ENCODE measurements at regions not wholly inside any gene's neighbourhood (a gene's known extent, or its start where the extent isn't known, plus 50 kb on each side); places are given as distances from the start of the nearest gene placed in this dataset.
A peak's percentile ranks its signal among the peaks of the same experiment; 100 is the strongest.
"Not testable (repeated sequence)": the region's sequence is repeated elsewhere in the genome, so short reads cannot be mapped to it uniquely, and the experiment has no call there.

- TF ChIP-seq, protein P1, sequence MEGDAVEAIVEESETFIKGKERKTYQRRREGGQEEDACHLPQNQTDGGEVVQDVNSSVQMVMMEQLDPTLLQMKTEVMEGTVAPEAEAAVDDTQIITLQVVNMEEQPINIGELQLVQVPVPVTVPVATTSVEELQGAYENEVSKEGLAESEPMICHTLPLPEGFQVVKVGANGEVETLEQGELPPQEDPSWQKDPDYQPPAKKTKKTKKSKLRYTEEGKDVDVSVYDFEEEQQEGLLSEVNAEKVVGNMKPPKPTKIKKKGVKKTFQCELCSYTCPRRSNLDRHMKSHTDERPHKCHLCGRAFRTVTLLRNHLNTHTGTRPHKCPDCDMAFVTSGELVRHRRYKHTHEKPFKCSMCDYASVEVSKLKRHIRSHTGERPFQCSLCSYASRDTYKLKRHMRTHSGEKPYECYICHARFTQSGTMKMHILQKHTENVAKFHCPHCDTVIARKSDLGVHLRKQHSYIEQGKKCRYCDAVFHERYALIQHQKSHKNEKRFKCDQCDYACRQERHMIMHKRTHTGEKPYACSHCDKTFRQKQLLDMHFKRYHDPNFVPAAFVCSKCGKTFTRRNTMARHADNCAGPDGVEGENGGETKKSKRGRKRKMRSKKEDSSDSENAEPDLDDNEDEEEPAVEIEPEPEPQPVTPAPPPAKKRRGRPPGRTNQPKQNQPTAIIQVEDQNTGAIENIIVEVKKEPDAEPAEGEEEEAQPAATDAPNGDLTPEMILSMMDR (IDR thresholded peaks at IDR 0.05) = no peak
- TF ChIP-seq POLR2A (IDR thresholded peaks at IDR 0.05) = no peak
- DNase-seq (ENCODE audit: low spot score in 2 of 2) = no peak
- intact Hi-C loops (cut with DNase I; ENCODE audit: low total_unique reads) = no loop called here
- H3K4me3 ChIP-seq (ENCODE audit: low read depth, poor library complexity, severe bottlenecking) = no peak overlapping the region
- WGBS, 2 donors = 75 to 82% methylated on average over 5 of the region's 5 CpGs
These were observed 61.3 kb upstream of the HSPA9 start for GRCh38 chr5:138636398-138636944.

- no peak overlapping the region for H3K4me3 ChIP-seq (ENCODE audit: low read depth, poor library complexity, severe bottlenecking)
- TF ChIP-seq, protein P1 (IDR thresholded peaks at IDR 0.05) = no peak
- TF ChIP-seq POLR2A (IDR thresholded peaks at IDR 0.05) = no peak
- intact Hi-C loops (cut with DNase I; ENCODE audit: low total_unique reads) = no loop called here
- WGBS, 2 donors = 72 to 79% methylated on average over 5 of the region's 5 CpGs
- DNase-seq (ENCODE audit: low spot score in 2 of 2) = no peak
These were observed 60.5 kb upstream of the HSPA9 start for GRCh38 chr5:138635708-138636107.

DNA sequence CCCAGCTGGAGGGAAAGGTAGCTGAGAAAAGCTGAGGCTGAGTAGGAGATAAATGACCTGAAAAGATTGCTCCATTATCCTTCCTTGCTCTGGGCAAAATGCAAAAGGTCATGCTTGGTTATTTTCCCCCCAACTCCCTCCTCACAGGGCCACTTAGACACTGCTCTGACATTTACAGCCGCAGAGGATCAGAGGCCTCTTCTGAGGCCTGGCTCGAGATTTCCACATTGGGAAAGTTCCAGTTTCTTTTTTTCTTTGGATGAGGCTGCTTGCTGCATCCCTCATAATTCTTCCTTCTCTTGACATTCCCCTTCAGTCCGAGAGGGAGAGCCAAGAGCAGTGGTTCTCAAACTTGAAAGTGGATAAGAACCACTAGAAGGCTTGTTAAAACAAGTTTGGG, 60.1 kb upstream of the HSPA9 start:
- intact Hi-C loops (cut with DNase I; ENCODE audit: low total_unique reads) = no loop called here

DNA sequence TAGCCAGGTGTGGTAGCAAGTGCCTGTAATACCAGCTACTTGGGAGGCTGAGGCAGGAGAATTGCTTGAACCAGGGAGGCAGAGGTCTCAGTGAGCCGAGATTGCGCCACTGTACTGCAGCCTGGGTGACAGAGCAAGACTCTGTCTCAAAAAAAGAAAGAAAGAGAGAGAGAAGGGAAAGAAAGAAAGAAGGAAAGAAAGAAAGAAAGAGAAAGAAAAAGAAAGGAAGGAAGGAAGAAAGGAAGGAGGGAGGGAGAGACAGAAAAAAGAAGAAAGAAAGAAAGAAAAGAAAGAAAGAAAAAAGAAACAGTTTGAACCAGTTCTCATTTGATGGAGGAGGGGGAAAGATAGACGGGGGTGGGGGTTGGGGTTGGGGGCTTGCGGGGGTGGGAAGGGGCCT, 59.6 kb upstream of the HSPA9 start:
- intact Hi-C loops (cut with DNase I; ENCODE audit: low total_unique reads); H3K4me3 ChIP-seq (ENCODE audit: low read depth, poor library complexity, severe bottlenecking); DNase-seq (ENCODE audit: low spot score in 2 of 2): not testable (repeated sequence)
- WGBS, 2 donors = 53 to 59% methylated on average over 4 of the region's 4 CpGs

More for the DNA sequence above, 60.1 kb upstream of the HSPA9 start:
- 19 to 33% methylated on average over 3 of the region's 3 CpGs for WGBS, 2 donors
- TF ChIP-seq POLR2A (IDR thresholded peaks at IDR 0.05) = no peak
- TF ChIP-seq, protein P1 (IDR thresholded peaks at IDR 0.05) = no peak
- H3K4me3 ChIP-seq (ENCODE audit: low read depth, poor library complexity, severe bottlenecking) = no peak overlapping the region
- peak in 1 of 2 donors; percentile 27 for DNase-seq (ENCODE audit: low spot score in 2 of 2)

- DNase-seq (ENCODE audit: low spot score in 2 of 2) = peak in 1 of 2 donors; percentile 47
- no peak overlapping the region for H3K4me3 ChIP-seq (ENCODE audit: low read depth, poor library complexity, severe bottlenecking)
- TF ChIP-seq POLR2A (IDR thresholded peaks at IDR 0.05) = no peak
- TF ChIP-seq, protein P1 (IDR thresholded peaks at IDR 0.05) = no peak
- intact Hi-C loops (cut with DNase I; ENCODE audit: low total_unique reads) = no loop called here
- WGBS, 2 donors = 53 to 60% methylated on average over 17 of the region's 17 CpGs
These were observed 57.8 kb upstream of the HSPA9 start for GRCh38 chr5:138632900-138633489.

GRCh38 chr5:138631096-138631928, 56.1 kb upstream of the HSPA9 start:
- intact Hi-C loops (cut with DNase I; ENCODE audit: low total_unique reads) = no loop called here

More at GRCh38 chr5:138631096-138631928, 56.1 kb upstream of the HSPA9 start:
- no peak for DNase-seq (ENCODE audit: low spot score in 2 of 2)
- WGBS, 2 donors = 81 to 83% methylated on average over 5 of the region's 5 CpGs
- TF ChIP-seq POLR2A (IDR thresholded peaks at IDR 0.05) = no peak
- TF ChIP-seq, protein P1 (IDR thresholded peaks at IDR 0.05) = no peak
- H3K4me3 ChIP-seq (ENCODE audit: low read depth, poor library complexity, severe bottlenecking) = no peak overlapping the region

All from lower leg skin (tissue), 4 donors.